Activated T-cell treated with anti-CD3 and anti-CD28 coated beads for 48 hours (primary cell): ENCODE measurements at regions not wholly inside any gene's neighbourhood (a gene's known extent, or its start where the extent isn't known, plus 50 kb on each side); places are given as distances from the start of the nearest gene placed in this dataset.
"Not testable (repeated sequence)": the region's sequence is repeated elsewhere in the genome, so short reads cannot be mapped to it uniquely, and the experiment has no call there.

ENCODE experiments used
- DNase-seq: peaks from one replicate; pipeline ENCODE4 v3.0.0-alpha.2; 2020; ENCODE audit warnings: low read depth

DNA sequence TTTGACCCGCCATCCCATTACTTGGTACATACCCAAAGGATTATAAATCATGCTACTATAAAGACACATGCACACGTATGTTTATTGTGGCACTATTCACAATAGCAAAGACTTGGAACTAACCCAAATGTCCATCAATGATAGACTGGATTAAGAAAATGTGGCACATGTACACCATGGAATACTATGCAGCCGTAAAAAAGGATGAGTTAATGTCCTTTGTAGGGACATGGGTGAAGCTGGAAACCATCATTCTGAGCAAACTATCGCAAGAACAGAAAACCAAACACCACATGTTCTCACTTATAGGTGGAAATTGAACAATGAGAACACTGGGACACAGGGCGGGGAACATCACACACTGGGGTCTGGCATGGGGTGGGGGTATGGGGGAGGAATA, 57.1 kb upstream of the GMDS start:
- not testable (repeated sequence) for DNase-seq

GRCh38 chr6:2296781-2297180, 51.4 kb upstream of the GMDS start:
- no peak for DNase-seq
